Gastroesophageal sphincter (tissue), 3 donors: ENCODE measurements at regions not wholly inside any gene's neighbourhood (a gene's known extent, or its start where the extent isn't known, plus 50 kb on each side); places are given as distances from the start of the nearest gene placed in this dataset.

ENCODE experiments used
- EP300 ChIP-seq: sonication (generic); formaldehyde crosslinking; IDR thresholded peaks from one replicate; pipeline ENCODE4 v1.6.1; 2017; ENCODE audit warnings: antibody characterized with exemption, mild to moderate bottlenecking
- POLR2A ChIP-seq, 2 donors: fragments of 450-650 bp; IDR thresholded peaks; one replicate each; pipeline ENCODE4 v1.6.1; 2017; ENCODE audit warnings: antibody characterized with exemption in 2 of 2, mild to moderate bottlenecking in 2 of 2, moderate library complexity in 1 of 2
- POLR2AphosphoS5 ChIP-seq: sonication (generic); formaldehyde crosslinking; IDR thresholded peaks from one replicate; pipeline ENCODE4 v1.6.1; 2017; ENCODE audit warnings: antibody characterized with exemption
- TF ChIP-seq, protein P1 (sequence below), 4 experiments: fragments of 200-600 bp in 2 of 4; fragments of 450-650 bp in 2 of 4; sonication (generic) in 1 of 4; IDR thresholded peaks; one replicate each; pipeline ENCODE4 v1.5.1; 2017 to 2019; ENCODE audit warnings: antibody characterized with exemption in 4 of 4, mild to moderate bottlenecking in 2 of 4, moderate library complexity in 2 of 4

- TF ChIP-seq, protein P1, sequence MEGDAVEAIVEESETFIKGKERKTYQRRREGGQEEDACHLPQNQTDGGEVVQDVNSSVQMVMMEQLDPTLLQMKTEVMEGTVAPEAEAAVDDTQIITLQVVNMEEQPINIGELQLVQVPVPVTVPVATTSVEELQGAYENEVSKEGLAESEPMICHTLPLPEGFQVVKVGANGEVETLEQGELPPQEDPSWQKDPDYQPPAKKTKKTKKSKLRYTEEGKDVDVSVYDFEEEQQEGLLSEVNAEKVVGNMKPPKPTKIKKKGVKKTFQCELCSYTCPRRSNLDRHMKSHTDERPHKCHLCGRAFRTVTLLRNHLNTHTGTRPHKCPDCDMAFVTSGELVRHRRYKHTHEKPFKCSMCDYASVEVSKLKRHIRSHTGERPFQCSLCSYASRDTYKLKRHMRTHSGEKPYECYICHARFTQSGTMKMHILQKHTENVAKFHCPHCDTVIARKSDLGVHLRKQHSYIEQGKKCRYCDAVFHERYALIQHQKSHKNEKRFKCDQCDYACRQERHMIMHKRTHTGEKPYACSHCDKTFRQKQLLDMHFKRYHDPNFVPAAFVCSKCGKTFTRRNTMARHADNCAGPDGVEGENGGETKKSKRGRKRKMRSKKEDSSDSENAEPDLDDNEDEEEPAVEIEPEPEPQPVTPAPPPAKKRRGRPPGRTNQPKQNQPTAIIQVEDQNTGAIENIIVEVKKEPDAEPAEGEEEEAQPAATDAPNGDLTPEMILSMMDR (IDR thresholded peaks at IDR 0.05), result no peak
- TF ChIP-seq POLR2A (IDR thresholded peaks at IDR 0.05) (no peak), POLR2AphosphoS5 (no peak), EP300 (no peak)
These were observed 53.4 kb upstream of the C3orf80 start for GRCh38 chr3:160171813-160172212.
